Keratinocyte (primary cell): ENCODE measurements at regions not wholly inside any gene's neighbourhood (a gene's known extent, or its start where the extent isn't known, plus 50 kb on each side); places are given as distances from the start of the nearest gene placed in this dataset.

ENCODE experiments used
- DNase-seq: peaks from one replicate; pipeline ENCODE4 v3.0.0-alpha.2; 2011; ENCODE audit warnings: low read depth, missing footprints, low spot score
- FAIRE-seq: peaks from 2 replicates; lab custom pipeline; 2011; peaks lifted over from hg19 to GRCh38; lab: Jason Lieb, UNC
- H2AFZ ChIP-seq: 2 replicates; pipeline ENCODE4 v1.6.0; 2012; ENCODE audit warnings: low read length, control low read depth, inconsistent platforms; ENCODE audit not compliant: control insufficient read depth
- H3K27ac ChIP-seq: 2 replicates; pipeline ENCODE4 v1.5.1; 2011; ENCODE audit warnings: low read length; ENCODE audit not compliant: control insufficient read depth, insufficient read depth
- H3K27me3 ChIP-seq: 3 replicates; pipeline ENCODE4 v1.6.0; 2011; ENCODE audit warnings: low read length; ENCODE audit not compliant: control insufficient read depth, insufficient read depth; ENCODE audit errors: extremely low read depth
- H3K36me3 ChIP-seq, 2 experiments: 2 replicates in 1 of 2; 3 replicates in 1 of 2; pipeline ENCODE4 v1.5.1; 2011; ENCODE audit warnings: low read length in 2 of 2, mild to moderate bottlenecking in 1 of 2; ENCODE audit not compliant: control insufficient read depth in 2 of 2, insufficient read depth in 2 of 2; ENCODE audit errors: extremely low read depth in 1 of 2
- H3K4me1 ChIP-seq: 3 replicates; pipeline ENCODE4 v1.5.1; 2011; ENCODE audit warnings: low read length; ENCODE audit not compliant: control insufficient read depth, insufficient read depth; ENCODE audit errors: extremely low read depth
- H3K4me2 ChIP-seq: 3 replicates; pipeline ENCODE4 v1.6.0; 2011; ENCODE audit warnings: low read depth, low read length; ENCODE audit not compliant: control insufficient read depth, insufficient read depth; ENCODE audit errors: extremely low read depth
- H3K4me3 ChIP-seq, 3 experiments: fragments of 200-600 bp in 1 of 3; sonication (generic) in 1 of 3; 2 replicates in 2 of 3; 3 replicates in 1 of 3; pipeline ENCODE4 v1.5.1; 2011 to 2016; ENCODE audit warnings: low read length in 3 of 3, mild to moderate bottlenecking in 3 of 3, control low read depth in 2 of 3, inconsistent platforms in 1 of 3, low read depth in 1 of 3, mixed read lengths in 1 of 3, mixed run types in 1 of 3, moderate library complexity in 1 of 3; ENCODE audit not compliant: control insufficient read depth in 2 of 3, insufficient read depth in 2 of 3; ENCODE audit errors: extremely low read depth in 1 of 3
- H3K79me2 ChIP-seq: 2 replicates; pipeline ENCODE4 v1.6.0; 2012; ENCODE audit warnings: low read length; ENCODE audit not compliant: control insufficient read depth, insufficient read depth
- H3K9ac ChIP-seq: 3 replicates; pipeline ENCODE4 v1.6.0; 2011; ENCODE audit warnings: low read length; ENCODE audit not compliant: control insufficient read depth, insufficient read depth; ENCODE audit errors: extremely low read depth
- H3K9me1 ChIP-seq: 3 replicates; pipeline ENCODE4 v1.6.0; 2011; ENCODE audit warnings: low read length; ENCODE audit not compliant: control insufficient read depth, insufficient read depth; ENCODE audit errors: extremely low read depth
- H3K9me3 ChIP-seq: 2 replicates; pipeline ENCODE4 v1.5.1; 2012; ENCODE audit warnings: low read depth, low read length; ENCODE audit not compliant: control insufficient read depth
- H4K20me1 ChIP-seq: 3 replicates; pipeline ENCODE4 v1.6.0; 2011; ENCODE audit warnings: low read length; ENCODE audit not compliant: control insufficient read depth, insufficient read depth; ENCODE audit errors: extremely low read depth
- EZH2 ChIP-seq: IDR thresholded peaks from one replicate; pipeline ENCODE4 v1.6.1; 2012; ENCODE audit warnings: inconsistent platforms, mild to moderate bottlenecking, low read length, moderate library complexity
- dilution Hi-C: fragments of 300-500 bp; cut with MboI; formaldehyde crosslinking; loops from one replicate; pipeline ENCODE4 v1.7.0; 2020; ENCODE audit warnings: low sequenced_read_pairs; ENCODE audit not compliant: extremely low pct_ligation_motif_present
- TF ChIP-seq, protein P1 (sequence below), 3 experiments: IDR thresholded peaks in 1 of 3; conservative IDR thresholded peaks in 1 of 3; optimal IDR thresholded peaks in 1 of 3; 2 replicates in 2 of 3; 3 replicates in 1 of 3; pipeline versions ENCODE3 to v1.5.1; 2011; ENCODE audit warnings: low read length in 3 of 3, mild to moderate bottlenecking in 3 of 3, moderate library complexity in 2 of 3, control low read depth in 1 of 3, inconsistent platforms in 1 of 3; ENCODE audit not compliant: insufficient read depth in 2 of 3; ENCODE audit errors: extremely low read depth in 1 of 3

DNA sequence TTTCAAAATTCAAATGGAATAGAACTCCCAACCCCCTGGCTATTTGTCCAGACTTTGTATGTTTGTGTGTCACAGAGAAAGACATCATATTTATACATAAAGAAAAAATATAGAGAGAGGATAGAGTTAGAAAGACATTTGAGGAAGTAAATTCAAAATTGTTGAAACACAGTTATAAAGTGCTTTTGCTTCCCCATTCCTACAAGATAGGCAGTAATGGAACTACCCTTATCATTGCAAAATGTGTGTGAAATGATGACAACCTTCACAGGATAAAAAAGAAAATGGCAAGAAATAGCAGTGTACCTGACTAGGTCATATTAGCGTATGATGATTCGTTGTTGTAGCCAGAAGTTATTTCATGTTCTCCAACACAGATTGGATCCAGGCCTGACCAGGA is 63.1 kb downstream of the FZD1 start:
- no peak for FAIRE-seq
- H3K4me2 ChIP-seq, result no peak overlapping the region

DNA sequence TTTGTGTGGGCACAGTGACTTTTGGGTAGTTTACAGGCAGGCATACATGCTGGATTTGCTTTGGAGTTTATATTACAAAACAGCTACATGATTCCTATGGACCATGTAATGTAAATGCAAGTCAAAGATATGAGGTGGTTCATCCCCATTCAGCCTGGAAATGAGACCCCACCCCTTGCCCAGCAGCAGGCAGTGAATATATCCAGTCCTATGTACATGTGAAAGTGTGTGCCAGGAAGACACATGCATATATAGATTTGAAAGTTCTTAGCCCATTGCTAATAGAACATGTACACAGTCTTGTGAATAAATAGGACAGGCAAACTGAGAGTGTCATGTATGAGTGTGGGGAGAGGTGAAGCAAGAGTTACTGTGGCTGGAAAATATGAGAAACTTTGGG is 65.3 kb downstream of the FZD1 start:
- no peak overlapping the region for H3K27ac ChIP-seq
- H3K79me2 ChIP-seq, result no peaks in the 10 kb centered on the region
- no peaks in the 10 kb centered on the region for H3K27me3 ChIP-seq
- no peak overlapping the region for H3K4me3 ChIP-seq
- no peaks in the 10 kb centered on the region for H4K20me1 ChIP-seq
- no peaks in the 10 kb centered on the region for H3K9me3 ChIP-seq
- FAIRE-seq (no peak), DNase-seq (no peak)
- dilution Hi-C loops, result no loop called here
- no peak overlapping the region for H2AFZ ChIP-seq
- H3K4me2 ChIP-seq, result no peak overlapping the region
- no peak overlapping the region for H3K9ac ChIP-seq
- no peaks in the 10 kb centered on the region for H3K4me1 ChIP-seq
- no peak for TF ChIP-seq EZH2
- TF ChIP-seq, protein P1, sequence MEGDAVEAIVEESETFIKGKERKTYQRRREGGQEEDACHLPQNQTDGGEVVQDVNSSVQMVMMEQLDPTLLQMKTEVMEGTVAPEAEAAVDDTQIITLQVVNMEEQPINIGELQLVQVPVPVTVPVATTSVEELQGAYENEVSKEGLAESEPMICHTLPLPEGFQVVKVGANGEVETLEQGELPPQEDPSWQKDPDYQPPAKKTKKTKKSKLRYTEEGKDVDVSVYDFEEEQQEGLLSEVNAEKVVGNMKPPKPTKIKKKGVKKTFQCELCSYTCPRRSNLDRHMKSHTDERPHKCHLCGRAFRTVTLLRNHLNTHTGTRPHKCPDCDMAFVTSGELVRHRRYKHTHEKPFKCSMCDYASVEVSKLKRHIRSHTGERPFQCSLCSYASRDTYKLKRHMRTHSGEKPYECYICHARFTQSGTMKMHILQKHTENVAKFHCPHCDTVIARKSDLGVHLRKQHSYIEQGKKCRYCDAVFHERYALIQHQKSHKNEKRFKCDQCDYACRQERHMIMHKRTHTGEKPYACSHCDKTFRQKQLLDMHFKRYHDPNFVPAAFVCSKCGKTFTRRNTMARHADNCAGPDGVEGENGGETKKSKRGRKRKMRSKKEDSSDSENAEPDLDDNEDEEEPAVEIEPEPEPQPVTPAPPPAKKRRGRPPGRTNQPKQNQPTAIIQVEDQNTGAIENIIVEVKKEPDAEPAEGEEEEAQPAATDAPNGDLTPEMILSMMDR (optimal IDR thresholded peaks at IDR 0.05 in 1 of 3, IDR thresholded peaks at IDR 0.05 in 1 of 3, conservative IDR thresholded peaks at IDR 0.05 in 1 of 3; ENCODE audit: extremely low read depth in 1 of 3, insufficient read depth in 2 of 3, low read length in 3 of 3), result no peak
- H3K36me3 ChIP-seq, result no peaks in the 10 kb centered on the region
- no peaks in the 10 kb centered on the region for H3K9me1 ChIP-seq

More for the DNA sequence above, 63.1 kb downstream of the FZD1 start:
- Histone ChIP-seq H3K27me3 (no peaks in the 10 kb centered on the region), H3K9me1 (no peaks in the 10 kb centered on the region), H4K20me1 (no peaks in the 10 kb centered on the region), H3K9me3 (no peaks in the 10 kb centered on the region), H3K4me1 (no peaks in the 10 kb centered on the region), H3K27ac (no peak overlapping the region), H3K79me2 (no peaks in the 10 kb centered on the region), H3K36me3 (no peaks in the 10 kb centered on the region), H2AFZ (no peak overlapping the region), H3K9ac (no peak overlapping the region), H3K4me3 (no peak overlapping the region)
- dilution Hi-C loops, result no loop called here
- DNase-seq, result no peak
- no peak for TF ChIP-seq EZH2
- TF ChIP-seq, protein P1 (optimal IDR thresholded peaks at IDR 0.05 in 1 of 3, IDR thresholded peaks at IDR 0.05 in 1 of 3, conservative IDR thresholded peaks at IDR 0.05 in 1 of 3; ENCODE audit: extremely low read depth in 1 of 3, insufficient read depth in 2 of 3, low read length in 3 of 3), result no peak
